Ishikawa (cell line): ENCODE measurements at regions not wholly inside any gene's neighbourhood (a gene's known extent, or its start where the extent isn't known, plus 50 kb on each side); places are given as distances from the start of the nearest gene placed in this dataset.

ENCODE experiments used
- CEBPB ChIP-seq: IDR thresholded peaks from 2 replicates; pipeline ENCODE4 v1.6.1; 2012
- CREB1 ChIP-seq: IDR thresholded peaks from 2 replicates; pipeline ENCODE4 v1.6.1; 2012; ENCODE audit warnings: low read depth
- EGR1 ChIP-seq: IDR thresholded peaks from 2 replicates; pipeline ENCODE4 v1.6.1; 2012
- EP300 ChIP-seq: IDR thresholded peaks from 2 replicates; pipeline ENCODE4 v1.6.1; 2012; ENCODE audit warnings: borderline replicate concordance
- RAD21 ChIP-seq: IDR thresholded peaks from 2 replicates; pipeline ENCODE4 v1.6.1; 2012; ENCODE audit warnings: low read depth
- TAF1 ChIP-seq: IDR thresholded peaks from 2 replicates; pipeline ENCODE4 v1.6.1; 2012; ENCODE audit warnings: low read depth, mild to moderate bottlenecking
- TEAD4 ChIP-seq: IDR thresholded peaks from 2 replicates; pipeline ENCODE4 v1.6.1; 2012
- USF1 ChIP-seq: IDR thresholded peaks from 2 replicates; pipeline ENCODE4 v1.6.1; 2012
- YY1 ChIP-seq: IDR thresholded peaks from 2 replicates; pipeline ENCODE4 v1.6.1; 2012; ENCODE audit warnings: low read depth
- TF ChIP-seq, protein P1 (sequence below): IDR thresholded peaks from 2 replicates; pipeline ENCODE4 v1.6.1; 2012
- TF ChIP-seq, protein P2 (sequence below): IDR thresholded peaks from 2 replicates; pipeline ENCODE4 v1.6.1; 2012; ENCODE audit warnings: low read depth, mild to moderate bottlenecking

DNA sequence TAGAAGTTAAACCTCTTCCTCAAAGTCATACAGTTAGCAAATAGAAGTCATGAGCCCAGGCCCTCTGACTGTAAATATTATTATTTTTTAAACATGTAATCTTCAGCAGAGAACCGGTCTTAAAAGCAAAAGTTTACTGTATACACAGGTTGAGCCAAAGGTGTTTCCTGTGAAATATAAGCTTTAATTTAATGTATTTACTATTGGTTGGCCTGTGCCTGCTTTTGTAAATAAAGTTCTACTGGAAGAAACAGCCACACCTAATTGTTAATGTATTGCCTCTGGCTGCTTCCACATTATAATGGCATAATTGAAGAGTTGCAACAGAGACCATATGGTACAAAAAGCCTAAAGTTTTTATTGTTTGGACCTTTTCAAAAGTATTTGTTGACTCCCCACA lies 61.0 kb upstream of the PRDM8 start:
- no peak for TF ChIP-seq EP300
- TF ChIP-seq YY1: no peak
- no peak for TF ChIP-seq EGR1
- TF ChIP-seq RAD21: no peak
- no peak for TF ChIP-seq TEAD4
- TF ChIP-seq, protein P1, sequence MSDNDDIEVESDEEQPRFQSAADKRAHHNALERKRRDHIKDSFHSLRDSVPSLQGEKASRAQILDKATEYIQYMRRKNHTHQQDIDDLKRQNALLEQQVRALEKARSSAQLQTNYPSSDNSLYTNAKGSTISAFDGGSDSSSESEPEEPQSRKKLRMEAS: no peak
- no peak for TF ChIP-seq USF1
- TF ChIP-seq TAF1: no peak
- TF ChIP-seq, protein P2, sequence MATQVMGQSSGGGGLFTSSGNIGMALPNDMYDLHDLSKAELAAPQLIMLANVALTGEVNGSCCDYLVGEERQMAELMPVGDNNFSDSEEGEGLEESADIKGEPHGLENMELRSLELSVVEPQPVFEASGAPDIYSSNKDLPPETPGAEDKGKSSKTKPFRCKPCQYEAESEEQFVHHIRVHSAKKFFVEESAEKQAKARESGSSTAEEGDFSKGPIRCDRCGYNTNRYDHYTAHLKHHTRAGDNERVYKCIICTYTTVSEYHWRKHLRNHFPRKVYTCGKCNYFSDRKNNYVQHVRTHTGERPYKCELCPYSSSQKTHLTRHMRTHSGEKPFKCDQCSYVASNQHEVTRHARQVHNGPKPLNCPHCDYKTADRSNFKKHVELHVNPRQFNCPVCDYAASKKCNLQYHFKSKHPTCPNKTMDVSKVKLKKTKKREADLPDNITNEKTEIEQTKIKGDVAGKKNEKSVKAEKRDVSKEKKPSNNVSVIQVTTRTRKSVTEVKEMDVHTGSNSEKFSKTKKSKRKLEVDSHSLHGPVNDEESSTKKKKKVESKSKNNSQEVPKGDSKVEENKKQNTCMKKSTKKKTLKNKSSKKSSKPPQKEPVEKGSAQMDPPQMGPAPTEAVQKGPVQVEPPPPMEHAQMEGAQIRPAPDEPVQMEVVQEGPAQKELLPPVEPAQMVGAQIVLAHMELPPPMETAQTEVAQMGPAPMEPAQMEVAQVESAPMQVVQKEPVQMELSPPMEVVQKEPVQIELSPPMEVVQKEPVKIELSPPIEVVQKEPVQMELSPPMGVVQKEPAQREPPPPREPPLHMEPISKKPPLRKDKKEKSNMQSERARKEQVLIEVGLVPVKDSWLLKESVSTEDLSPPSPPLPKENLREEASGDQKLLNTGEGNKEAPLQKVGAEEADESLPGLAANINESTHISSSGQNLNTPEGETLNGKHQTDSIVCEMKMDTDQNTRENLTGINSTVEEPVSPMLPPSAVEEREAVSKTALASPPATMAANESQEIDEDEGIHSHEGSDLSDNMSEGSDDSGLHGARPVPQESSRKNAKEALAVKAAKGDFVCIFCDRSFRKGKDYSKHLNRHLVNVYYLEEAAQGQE: no peak
- no peak for TF ChIP-seq CEBPB
- no peak for TF ChIP-seq CREB1
